Peyer's patch (tissue), 4 donors: ENCODE measurements at regions not wholly inside any gene's neighbourhood (a gene's known extent, or its start where the extent isn't known, plus 50 kb on each side); places are given as distances from the start of the nearest gene placed in this dataset.

Source experiments
- CTCF ChIP-seq, 6 experiments: fragments of 450-650 bp in 4 of 6; fragments of 200-600 bp in 2 of 6; sonication (generic) in 1 of 6; IDR thresholded peaks; one replicate each; pipeline ENCODE4 v1.5.1; 2017 to 2019; ENCODE audit warnings: antibody characterized with exemption in 6 of 6, mild to moderate bottlenecking in 3 of 6, moderate library complexity in 1 of 6
- POLR2A ChIP-seq, 2 donors: fragments of 450-650 bp; IDR thresholded peaks; one replicate each; pipeline ENCODE4 v1.5.1; 2017; ENCODE audit warnings: antibody characterized with exemption in 2 of 2, mild to moderate bottlenecking in 2 of 2, moderate library complexity in 2 of 2

GRCh38 chr2:101560780-101561315, 85.9 kb upstream of the RFX8 start:
- TF ChIP-seq CTCF (IDR thresholded peaks at IDR 0.05) (no peak), POLR2A (IDR thresholded peaks at IDR 0.05) (no peak)
